ENCODE measurements at regions not wholly inside any gene's neighbourhood (a gene's known extent, or its start where the extent isn't known, plus 50 kb on each side); places are given as distances from the start of the nearest gene placed in this dataset.

DNA sequence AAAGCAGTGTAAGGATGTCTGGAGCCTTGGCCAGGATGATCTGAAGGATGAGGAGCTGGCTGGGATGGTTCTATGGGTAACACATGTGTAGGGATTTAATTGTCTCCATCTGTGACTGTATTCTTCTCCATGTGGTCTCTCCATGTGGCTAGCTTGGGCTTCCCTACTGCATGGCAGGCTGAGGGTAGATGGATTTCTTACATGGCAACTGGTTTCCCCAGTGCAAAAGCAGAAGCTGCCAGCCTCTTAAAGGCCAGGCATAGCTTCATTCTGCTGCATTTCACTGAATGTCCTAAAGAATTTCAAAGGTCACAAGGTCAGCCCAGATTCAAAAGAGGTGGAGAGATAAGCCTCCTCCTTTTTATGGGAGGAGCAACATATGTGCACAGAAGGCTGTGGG lies 61.7 kb downstream of the XCL2 start:
- TF ChIP-seq, protein P1, sequence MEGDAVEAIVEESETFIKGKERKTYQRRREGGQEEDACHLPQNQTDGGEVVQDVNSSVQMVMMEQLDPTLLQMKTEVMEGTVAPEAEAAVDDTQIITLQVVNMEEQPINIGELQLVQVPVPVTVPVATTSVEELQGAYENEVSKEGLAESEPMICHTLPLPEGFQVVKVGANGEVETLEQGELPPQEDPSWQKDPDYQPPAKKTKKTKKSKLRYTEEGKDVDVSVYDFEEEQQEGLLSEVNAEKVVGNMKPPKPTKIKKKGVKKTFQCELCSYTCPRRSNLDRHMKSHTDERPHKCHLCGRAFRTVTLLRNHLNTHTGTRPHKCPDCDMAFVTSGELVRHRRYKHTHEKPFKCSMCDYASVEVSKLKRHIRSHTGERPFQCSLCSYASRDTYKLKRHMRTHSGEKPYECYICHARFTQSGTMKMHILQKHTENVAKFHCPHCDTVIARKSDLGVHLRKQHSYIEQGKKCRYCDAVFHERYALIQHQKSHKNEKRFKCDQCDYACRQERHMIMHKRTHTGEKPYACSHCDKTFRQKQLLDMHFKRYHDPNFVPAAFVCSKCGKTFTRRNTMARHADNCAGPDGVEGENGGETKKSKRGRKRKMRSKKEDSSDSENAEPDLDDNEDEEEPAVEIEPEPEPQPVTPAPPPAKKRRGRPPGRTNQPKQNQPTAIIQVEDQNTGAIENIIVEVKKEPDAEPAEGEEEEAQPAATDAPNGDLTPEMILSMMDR (IDR thresholded peaks at IDR 0.05; ENCODE audit: low read length) = no peak
- TF ChIP-seq EZH2 (optimal IDR thresholded peaks at IDR 0.05; ENCODE audit: low read depth, low read length) = no peak
